ENCODE measurements at regions not wholly inside any gene's neighbourhood (a gene's known extent, or its start where the extent isn't known, plus 50 kb on each side); places are given as distances from the start of the nearest gene placed in this dataset.
A peak's percentile ranks its signal among the peaks of the same experiment; 100 is the strongest.

DNA sequence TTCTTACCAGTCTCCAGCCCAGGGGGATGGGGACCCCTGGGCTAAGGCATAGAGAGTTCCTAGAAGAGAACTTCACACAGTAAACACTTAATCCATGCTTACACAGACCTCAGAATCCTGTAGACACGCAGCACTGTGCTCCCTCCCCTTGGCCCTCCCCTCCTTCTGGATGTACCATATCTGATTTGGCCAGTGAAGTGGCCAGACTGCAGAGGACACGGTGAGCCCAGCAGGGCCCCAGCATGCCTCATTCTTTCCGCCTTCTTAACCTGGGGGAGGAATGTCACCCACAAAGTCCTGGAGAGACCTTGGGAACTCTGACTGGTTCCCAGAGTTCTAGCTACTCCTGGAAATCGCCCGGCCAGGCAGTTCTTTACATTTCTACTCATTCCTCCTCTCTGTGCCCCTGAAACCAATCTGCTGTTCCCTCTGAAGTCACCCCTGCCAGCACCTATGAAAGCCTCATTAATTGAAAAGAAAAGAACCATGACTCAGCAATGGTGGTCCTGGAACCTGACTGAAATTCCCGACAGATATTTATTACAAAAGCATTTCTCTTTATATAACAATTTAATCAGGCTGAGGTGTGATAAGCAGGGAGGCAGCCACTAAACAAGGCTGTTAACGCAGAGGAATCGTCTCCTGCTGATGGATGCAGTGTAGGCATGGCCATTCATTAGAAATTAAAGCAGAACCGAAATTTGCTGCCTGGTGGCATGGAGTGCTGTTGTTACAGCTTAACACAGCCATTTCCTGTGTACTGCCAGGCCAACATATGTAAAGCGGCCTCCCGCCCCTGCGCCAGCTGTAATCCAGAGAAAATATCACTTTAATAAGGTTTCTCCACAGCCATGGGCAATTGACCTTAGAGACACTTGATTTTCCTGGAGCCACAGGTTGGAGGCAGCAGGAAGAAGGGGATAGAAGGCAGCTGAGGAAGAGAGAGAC lies 74.6 kb upstream of the KCND3 start:
- TF ChIP-seq, protein P1, sequence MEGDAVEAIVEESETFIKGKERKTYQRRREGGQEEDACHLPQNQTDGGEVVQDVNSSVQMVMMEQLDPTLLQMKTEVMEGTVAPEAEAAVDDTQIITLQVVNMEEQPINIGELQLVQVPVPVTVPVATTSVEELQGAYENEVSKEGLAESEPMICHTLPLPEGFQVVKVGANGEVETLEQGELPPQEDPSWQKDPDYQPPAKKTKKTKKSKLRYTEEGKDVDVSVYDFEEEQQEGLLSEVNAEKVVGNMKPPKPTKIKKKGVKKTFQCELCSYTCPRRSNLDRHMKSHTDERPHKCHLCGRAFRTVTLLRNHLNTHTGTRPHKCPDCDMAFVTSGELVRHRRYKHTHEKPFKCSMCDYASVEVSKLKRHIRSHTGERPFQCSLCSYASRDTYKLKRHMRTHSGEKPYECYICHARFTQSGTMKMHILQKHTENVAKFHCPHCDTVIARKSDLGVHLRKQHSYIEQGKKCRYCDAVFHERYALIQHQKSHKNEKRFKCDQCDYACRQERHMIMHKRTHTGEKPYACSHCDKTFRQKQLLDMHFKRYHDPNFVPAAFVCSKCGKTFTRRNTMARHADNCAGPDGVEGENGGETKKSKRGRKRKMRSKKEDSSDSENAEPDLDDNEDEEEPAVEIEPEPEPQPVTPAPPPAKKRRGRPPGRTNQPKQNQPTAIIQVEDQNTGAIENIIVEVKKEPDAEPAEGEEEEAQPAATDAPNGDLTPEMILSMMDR (IDR thresholded peaks at IDR 0.05; ENCODE audit: insufficient read depth, low read depth, low read length, missing control alignments), result no peak
- no peak for DNase-seq (ENCODE audit: low read depth)
- no peak overlapping the region for H3K4me3 ChIP-seq (ENCODE audit: low read length)

DNA sequence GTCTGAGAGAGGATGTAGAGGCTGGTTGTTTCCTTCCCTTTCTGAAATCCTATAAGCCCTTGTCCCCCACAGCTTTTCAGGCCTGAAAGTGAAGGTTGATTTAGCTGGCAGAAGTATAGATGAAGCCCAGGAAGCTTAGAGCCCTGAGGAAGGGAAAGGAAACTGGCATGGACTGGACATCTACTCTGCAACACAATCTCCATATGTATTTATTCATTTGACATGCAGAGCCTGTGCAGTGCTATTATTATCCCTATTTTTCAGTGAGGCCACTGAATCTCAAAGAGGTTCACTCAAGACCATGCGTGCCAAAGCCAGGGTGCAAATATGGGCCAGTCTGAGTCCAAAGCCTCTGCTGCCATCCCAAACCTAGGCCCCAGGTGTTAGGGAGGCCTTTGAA lies 78.5 kb upstream of the KCND3 start:
- no peak for DNase-seq (ENCODE audit: low read depth)
- H3K4me3 ChIP-seq (ENCODE audit: low read length), result no peak overlapping the region
- TF ChIP-seq, protein P1 (IDR thresholded peaks at IDR 0.05; ENCODE audit: insufficient read depth, low read depth, low read length, missing control alignments), result no peak

DNA sequence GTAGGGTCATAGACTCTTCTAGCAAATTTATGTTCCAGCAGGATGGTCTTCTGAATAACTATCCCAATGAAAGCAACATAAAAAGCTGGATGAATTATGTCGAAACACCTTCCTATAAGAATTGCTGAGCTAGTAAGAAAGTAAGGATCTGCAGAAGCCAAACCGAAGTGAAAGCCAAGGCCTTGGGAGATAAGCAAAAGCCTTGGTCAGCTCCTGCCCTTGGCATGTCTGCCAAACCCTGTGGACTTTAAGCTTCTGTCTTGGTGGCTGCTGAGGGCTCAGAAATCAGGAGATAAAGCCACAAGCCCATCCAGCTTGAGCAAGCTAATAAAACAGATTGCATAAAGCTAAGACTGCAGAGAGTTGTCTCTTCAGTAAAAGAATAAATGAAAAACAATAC lies 81.2 kb upstream of the KCND3 start:
- no peak for DNase-seq (ENCODE audit: low read depth)
- TF ChIP-seq, protein P1 (IDR thresholded peaks at IDR 0.05; ENCODE audit: insufficient read depth, low read depth, low read length, missing control alignments), result no peak
- no peak overlapping the region for H3K4me3 ChIP-seq (ENCODE audit: low read length)

DNA sequence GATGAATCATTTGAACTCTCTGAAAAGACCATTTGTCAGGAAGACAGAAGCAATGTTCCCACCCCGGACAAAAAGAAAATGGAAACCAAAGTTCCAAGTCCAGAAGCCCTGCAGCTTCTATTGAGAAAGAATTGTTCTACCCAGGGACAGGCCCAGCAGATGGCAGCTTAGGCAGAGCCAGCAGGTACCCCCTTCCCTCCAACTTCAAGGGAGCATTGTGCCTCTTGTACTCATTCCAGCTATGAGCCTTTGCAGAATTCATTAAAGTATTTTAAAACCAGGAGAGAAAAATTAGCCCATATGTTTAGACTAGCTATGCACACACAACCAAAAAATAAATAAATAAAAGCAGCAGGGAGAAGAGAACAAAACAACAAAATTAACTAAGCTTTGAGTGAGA lies 85.2 kb upstream of the KCND3 start:
- TF ChIP-seq, protein P1 (IDR thresholded peaks at IDR 0.05; ENCODE audit: insufficient read depth, low read depth, low read length, missing control alignments), result no peak
- no peak for DNase-seq (ENCODE audit: low read depth)
- no peak overlapping the region for H3K4me3 ChIP-seq (ENCODE audit: low read length)

DNA sequence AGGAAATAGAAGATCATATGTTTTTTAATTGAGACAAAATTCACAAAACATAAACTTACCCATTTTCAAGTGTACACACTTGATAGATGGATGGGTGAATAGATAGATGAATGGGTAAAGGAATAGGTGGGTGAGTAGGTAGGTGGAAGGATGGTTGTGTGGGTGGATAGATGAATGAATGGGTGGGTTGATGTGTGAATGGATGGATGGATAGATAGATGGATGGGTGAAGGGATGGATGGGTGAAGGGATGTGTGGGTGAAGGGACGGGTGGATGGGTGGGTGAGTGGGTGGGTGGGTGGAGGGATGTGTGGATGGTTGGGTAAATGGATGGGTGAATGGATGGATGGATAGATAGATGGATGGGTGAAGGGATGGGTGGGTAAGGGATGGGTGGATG lies 86.1 kb upstream of the KCND3 start:
- no peak overlapping the region for H3K4me3 ChIP-seq (ENCODE audit: low read length)
- TF ChIP-seq, protein P1 (IDR thresholded peaks at IDR 0.05; ENCODE audit: insufficient read depth, low read depth, low read length, missing control alignments), result no peak
- DNase-seq (ENCODE audit: low read depth), result no peak

DNA sequence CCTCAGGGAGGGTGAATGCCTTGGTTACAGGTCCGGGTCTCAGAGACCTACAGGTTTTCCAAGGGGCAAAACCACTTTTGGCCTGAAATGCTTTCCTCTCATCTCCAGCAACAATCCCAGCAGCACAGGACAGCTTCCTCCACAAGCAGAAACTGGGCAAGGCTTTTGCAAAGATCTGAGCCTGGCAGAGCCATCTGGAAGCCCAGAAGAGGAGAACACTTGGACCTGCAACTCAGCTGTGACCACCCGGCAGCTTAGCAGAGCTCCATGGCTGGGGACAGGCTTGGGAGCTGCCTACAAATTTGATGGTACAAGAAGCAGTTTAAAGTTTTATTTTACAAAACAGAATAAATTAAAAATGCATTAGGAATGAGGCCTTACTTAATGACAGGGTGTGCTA lies 90.0 kb upstream of the KCND3 start:
- TF ChIP-seq, protein P1 (IDR thresholded peaks at IDR 0.05; ENCODE audit: insufficient read depth, low read depth, low read length, missing control alignments), result no peak

DNA sequence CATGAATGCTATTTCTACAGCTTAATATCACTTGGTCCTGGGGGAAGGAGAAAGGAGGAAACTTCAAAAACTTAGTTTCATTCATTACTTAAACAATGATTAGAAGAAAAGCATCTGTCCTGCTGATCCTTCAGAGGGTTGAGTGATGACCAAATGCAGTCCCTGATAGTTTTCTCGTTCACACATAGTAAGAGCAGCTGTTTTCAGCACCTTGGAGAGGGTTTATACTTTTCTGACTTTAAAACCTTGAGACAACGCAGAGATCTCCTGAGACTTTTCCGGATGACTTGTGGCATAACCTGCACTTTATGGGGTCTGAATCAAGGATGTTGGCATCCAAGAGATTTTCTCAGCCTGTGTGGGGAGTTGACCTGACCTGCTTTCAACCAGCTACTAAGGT lies 94.0 kb upstream of the KCND3 start:
- peak; percentile 52 for DNase-seq (ENCODE audit: low read depth)
- H3K4me3 ChIP-seq (ENCODE audit: low read length), result no peak overlapping the region
- TF ChIP-seq, protein P1 (IDR thresholded peaks at IDR 0.05; ENCODE audit: insufficient read depth, low read depth, low read length, missing control alignments), result no peak

More for the DNA sequence above, 90.0 kb upstream of the KCND3 start:
- H3K4me3 ChIP-seq (ENCODE audit: low read length), result no peak overlapping the region
- no peak for DNase-seq (ENCODE audit: low read depth)
